SK-N-MC (cell line): ENCODE measurements at regions not wholly inside any gene's neighbourhood (a gene's known extent, or its start where the extent isn't known, plus 50 kb on each side); places are given as distances from the start of the nearest gene placed in this dataset.

Source experiments
- EZH2 ChIP-seq: fragments of 200-600 bp; sonication (generic); IDR thresholded peaks from one replicate; pipeline ENCODE4 v1.6.1; 2017; ENCODE audit warnings: antibody characterized with exemption
- POLR2AphosphoS5 ChIP-seq: IDR thresholded peaks from 2 replicates; pipeline ENCODE4 v1.6.1; 2012; ENCODE audit warnings: mild to moderate bottlenecking, low read depth, low read length, borderline replicate concordance

DNA sequence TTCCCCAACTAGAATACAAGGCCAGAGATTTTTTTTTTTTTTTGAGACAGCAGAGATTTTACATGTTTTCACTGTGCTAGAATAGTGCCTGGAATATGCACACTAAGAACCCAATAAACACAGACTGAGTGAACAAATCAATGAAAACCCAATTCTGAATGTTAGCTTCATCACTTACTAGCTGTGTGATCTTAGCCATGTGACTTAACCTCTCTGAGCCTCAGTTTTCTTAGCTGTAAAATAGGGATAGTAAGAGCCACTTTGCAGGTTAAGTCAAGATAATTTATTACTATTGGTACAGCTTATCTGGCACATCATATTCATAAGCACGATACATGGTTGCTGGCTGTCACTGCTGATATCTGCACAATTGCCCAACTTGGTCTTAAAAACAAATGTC, 140.6 kb downstream of the EN1 start:
- TF ChIP-seq POLR2AphosphoS5 (no peak), EZH2 (no peak)
